H1 (cell line): ENCODE measurements at regions not wholly inside any gene's neighbourhood (a gene's known extent, or its start where the extent isn't known, plus 50 kb on each side); places are given as distances from the start of the nearest gene placed in this dataset.

Experiments
- SIN3A ChIP-seq, 2 experiments: IDR thresholded peaks in 1 of 2; conservative IDR thresholded peaks in 1 of 2; 2 replicates each; pipeline ENCODE4 v1.6.1; 2011 to 2012; ENCODE audit warnings: low read length in 2 of 2, improper control_type of control experiment in 1 of 2, low read depth in 1 of 2, mild to moderate bottlenecking in 1 of 2

- no peak for TF ChIP-seq SIN3A (conservative IDR thresholded peaks at IDR 0.05 in 1 of 2, IDR thresholded peaks at IDR 0.05 in 1 of 2; ENCODE audit: low read depth in 1 of 2, low read length in 2 of 2)
Observed at GRCh38 chr2:226550801-226551200, 248.8 kb downstream of the IRS1 start (continued).
